ENCODE measurements at regions not wholly inside any gene's neighbourhood (a gene's known extent, or its start where the extent isn't known, plus 50 kb on each side); places are given as distances from the start of the nearest gene placed in this dataset.
"Not testable (repeated sequence)": the region's sequence is repeated elsewhere in the genome, so short reads cannot be mapped to it uniquely, and the experiment has no call there.

GRCh38 chr1:80163686-80164085, 1157.2 kb upstream of the ADGRL4 start:
- Histone ChIP-seq H3K9me3 (ENCODE audit: low read length) (no peaks in the 10 kb centered on the region), H3K4me1 (ENCODE audit: insufficient read depth, low read length) (no peaks in the 10 kb centered on the region), H3K9ac (ENCODE audit: low read length) (no peak overlapping the region), H3K27ac (ENCODE audit: low read depth, low read length) (no peak overlapping the region), H3K27me3 (ENCODE audit: control insufficient read depth in 1 of 2, insufficient read depth in 2 of 2, low read length in 2 of 2) (no peaks in the 10 kb centered on the region), H3K36me3 (ENCODE audit: insufficient read depth, low read length) (no peaks in the 10 kb centered on the region), H3K4me3 (ENCODE audit: low read depth in 1 of 2, low read length in 2 of 2) (no peak overlapping the region)

- Histone ChIP-seq H3K27ac (ENCODE audit: low read depth, low read length) (no peak overlapping the region), H3K4me1 (ENCODE audit: insufficient read depth, low read length) (no peaks in the 10 kb centered on the region), H3K36me3 (ENCODE audit: insufficient read depth, low read length) (no peaks in the 10 kb centered on the region), H3K9ac (ENCODE audit: low read length) (no peak overlapping the region), H3K27me3 (ENCODE audit: control insufficient read depth in 1 of 2, insufficient read depth in 2 of 2, low read length in 2 of 2) (no peaks in the 10 kb centered on the region), H3K9me3 (ENCODE audit: low read length) (no peaks in the 10 kb centered on the region), H3K4me3 (ENCODE audit: low read depth in 1 of 2, low read length in 2 of 2) (no peak overlapping the region)
Measured at GRCh38 chr1:80158771-80159170, 1152.2 kb upstream of the ADGRL4 start.

GRCh38 chr1:80158266-80158665, 1151.7 kb upstream of the ADGRL4 start:
- H3K9ac ChIP-seq (ENCODE audit: low read length): no peak overlapping the region
- no peaks in the 10 kb centered on the region for H3K36me3 ChIP-seq (ENCODE audit: insufficient read depth, low read length)
- H3K4me3 ChIP-seq (ENCODE audit: low read depth in 1 of 2, low read length in 2 of 2): no peak overlapping the region
- no peak overlapping the region for H3K27ac ChIP-seq (ENCODE audit: low read depth, low read length)
- H3K27me3 ChIP-seq (ENCODE audit: control insufficient read depth in 1 of 2, insufficient read depth in 2 of 2, low read length in 2 of 2): no peaks in the 10 kb centered on the region
- H3K9me3 ChIP-seq (ENCODE audit: low read length): no peaks in the 10 kb centered on the region
- H3K4me1 ChIP-seq (ENCODE audit: insufficient read depth, low read length): no peaks in the 10 kb centered on the region

- Histone ChIP-seq H3K4me1 (ENCODE audit: insufficient read depth, low read length) (no peaks in the 10 kb centered on the region), H3K9ac (ENCODE audit: low read length) (no peak overlapping the region), H3K27ac (ENCODE audit: low read depth, low read length) (no peak overlapping the region), H3K9me3 (ENCODE audit: low read length) (no peaks in the 10 kb centered on the region), H3K4me3 (ENCODE audit: low read depth in 1 of 2, low read length in 2 of 2) (no peak overlapping the region), H3K36me3 (ENCODE audit: insufficient read depth, low read length) (no peaks in the 10 kb centered on the region), H3K27me3 (ENCODE audit: control insufficient read depth in 1 of 2, insufficient read depth in 2 of 2, low read length in 2 of 2) (no peaks in the 10 kb centered on the region)
Measured at GRCh38 chr1:80155371-80155770, 1148.8 kb upstream of the ADGRL4 start.

GRCh38 chr1:80154176-80154575, 1147.6 kb upstream of the ADGRL4 start:
- Histone ChIP-seq H3K9ac (ENCODE audit: low read length) (no peak overlapping the region), H3K9me3 (ENCODE audit: low read length) (no peaks in the 10 kb centered on the region), H3K27me3 (ENCODE audit: control insufficient read depth in 1 of 2, insufficient read depth in 2 of 2, low read length in 2 of 2) (no peaks in the 10 kb centered on the region), H3K36me3 (ENCODE audit: insufficient read depth, low read length) (no peaks in the 10 kb centered on the region), H3K27ac (ENCODE audit: low read depth, low read length) (no peak overlapping the region), H3K4me1 (ENCODE audit: insufficient read depth, low read length) (no peaks in the 10 kb centered on the region), H3K4me3 (ENCODE audit: low read depth in 1 of 2, low read length in 2 of 2) (no peak overlapping the region)

- no peaks in the 10 kb centered on the region for H3K4me1 ChIP-seq (ENCODE audit: insufficient read depth, low read length)
- H3K4me3 ChIP-seq (ENCODE audit: low read depth in 1 of 2, low read length in 2 of 2): no peak overlapping the region
- no peak overlapping the region for H3K9ac ChIP-seq (ENCODE audit: low read length)
- no peaks in the 10 kb centered on the region for H3K27me3 ChIP-seq (ENCODE audit: control insufficient read depth in 1 of 2, insufficient read depth in 2 of 2, low read length in 2 of 2)
- no peaks in the 10 kb centered on the region for H3K9me3 ChIP-seq (ENCODE audit: low read length)
- no peaks in the 10 kb centered on the region for H3K36me3 ChIP-seq (ENCODE audit: insufficient read depth, low read length)
- H3K27ac ChIP-seq (ENCODE audit: low read depth, low read length): no peak overlapping the region
Measured at GRCh38 chr1:80153762-80154161, 1147.2 kb upstream of the ADGRL4 start.

GRCh38 chr1:80143361-80143760, 1136.8 kb upstream of the ADGRL4 start:
- H3K27me3 ChIP-seq (ENCODE audit: control insufficient read depth in 1 of 2, insufficient read depth in 2 of 2, low read length in 2 of 2): no peaks in the 10 kb centered on the region
- H3K4me3 ChIP-seq (ENCODE audit: low read depth in 1 of 2, low read length in 2 of 2): no peak overlapping the region
- H3K4me1 ChIP-seq (ENCODE audit: insufficient read depth, low read length): no peaks in the 10 kb centered on the region
- no peaks in the 10 kb centered on the region for H3K9me3 ChIP-seq (ENCODE audit: low read length)
- no peak overlapping the region for H3K27ac ChIP-seq (ENCODE audit: low read depth, low read length)
- H3K9ac ChIP-seq (ENCODE audit: low read length): no peak overlapping the region
- H3K36me3 ChIP-seq (ENCODE audit: insufficient read depth, low read length): no peaks in the 10 kb centered on the region

GRCh38 chr1:80137946-80138602, 1131.5 kb upstream of the ADGRL4 start:
- H3K27ac ChIP-seq (ENCODE audit: low read depth, low read length); H3K4me3 ChIP-seq (ENCODE audit: low read depth in 1 of 2, low read length in 2 of 2); H3K9me3 ChIP-seq (ENCODE audit: low read length); H3K36me3 ChIP-seq (ENCODE audit: insufficient read depth, low read length); H3K9ac ChIP-seq (ENCODE audit: low read length); H3K27me3 ChIP-seq (ENCODE audit: control insufficient read depth in 1 of 2, insufficient read depth in 2 of 2, low read length in 2 of 2); H3K4me1 ChIP-seq (ENCODE audit: insufficient read depth, low read length): not testable (repeated sequence)

- no peak overlapping the region for H3K9ac ChIP-seq (ENCODE audit: low read length)
- H3K27ac ChIP-seq (ENCODE audit: low read depth, low read length): no peak overlapping the region
- H3K4me3 ChIP-seq (ENCODE audit: low read depth in 1 of 2, low read length in 2 of 2): no peak overlapping the region
- no peaks in the 10 kb centered on the region for H3K9me3 ChIP-seq (ENCODE audit: low read length)
- H3K36me3 ChIP-seq (ENCODE audit: insufficient read depth, low read length): no peaks in the 10 kb centered on the region
- H3K4me1 ChIP-seq (ENCODE audit: insufficient read depth, low read length): no peaks in the 10 kb centered on the region
- H3K27me3 ChIP-seq (ENCODE audit: control insufficient read depth in 1 of 2, insufficient read depth in 2 of 2, low read length in 2 of 2): no peaks in the 10 kb centered on the region
Measured at GRCh38 chr1:80113168-80114038, 1106.9 kb upstream of the ADGRL4 start.

GRCh38 chr1:80101159-80101558, 1094.6 kb upstream of the ADGRL4 start:
- no peak overlapping the region for H3K9ac ChIP-seq (ENCODE audit: low read length)
- no peaks in the 10 kb centered on the region for H3K27me3 ChIP-seq (ENCODE audit: control insufficient read depth in 1 of 2, insufficient read depth in 2 of 2, low read length in 2 of 2)
- no peak overlapping the region for H3K27ac ChIP-seq (ENCODE audit: low read depth, low read length)
- no peaks in the 10 kb centered on the region for H3K9me3 ChIP-seq (ENCODE audit: low read length)
- no peak overlapping the region for H3K4me3 ChIP-seq (ENCODE audit: low read depth in 1 of 2, low read length in 2 of 2)
- no peaks in the 10 kb centered on the region for H3K36me3 ChIP-seq (ENCODE audit: insufficient read depth, low read length)
- no peaks in the 10 kb centered on the region for H3K4me1 ChIP-seq (ENCODE audit: insufficient read depth, low read length)

GRCh38 chr1:80099713-80100112, 1093.2 kb upstream of the ADGRL4 start:
- Histone ChIP-seq H3K4me3 (ENCODE audit: low read depth in 1 of 2, low read length in 2 of 2) (no peak overlapping the region), H3K9ac (ENCODE audit: low read length) (no peak overlapping the region), H3K9me3 (ENCODE audit: low read length) (no peaks in the 10 kb centered on the region), H3K4me1 (ENCODE audit: insufficient read depth, low read length) (no peaks in the 10 kb centered on the region), H3K27me3 (ENCODE audit: control insufficient read depth in 1 of 2, insufficient read depth in 2 of 2, low read length in 2 of 2) (no peaks in the 10 kb centered on the region), H3K36me3 (ENCODE audit: insufficient read depth, low read length) (no peaks in the 10 kb centered on the region), H3K27ac (ENCODE audit: low read depth, low read length) (no peak overlapping the region)

- no peak overlapping the region for H3K9ac ChIP-seq (ENCODE audit: low read length)
- H3K9me3 ChIP-seq (ENCODE audit: low read length): no peaks in the 10 kb centered on the region
- no peaks in the 10 kb centered on the region for H3K4me1 ChIP-seq (ENCODE audit: insufficient read depth, low read length)
- H3K36me3 ChIP-seq (ENCODE audit: insufficient read depth, low read length): no peaks in the 10 kb centered on the region
- no peak overlapping the region for H3K27ac ChIP-seq (ENCODE audit: low read depth, low read length)
- H3K27me3 ChIP-seq (ENCODE audit: control insufficient read depth in 1 of 2, insufficient read depth in 2 of 2, low read length in 2 of 2): no peaks in the 10 kb centered on the region
- H3K4me3 ChIP-seq (ENCODE audit: low read depth in 1 of 2, low read length in 2 of 2): no peak overlapping the region
Measured at GRCh38 chr1:80085067-80085466, 1078.5 kb upstream of the ADGRL4 start.
